ENCODE measurements at regions not wholly inside any gene's neighbourhood (a gene's known extent, or its start where the extent isn't known, plus 50 kb on each side); places are given as distances from the start of the nearest gene placed in this dataset.
A peak's percentile ranks its signal among the peaks of the same experiment; 100 is the strongest.

GRCh38 chr6:63410435-63411426, 90.9 kb upstream of the LGSN start:
- DNase-seq (ENCODE audit: low read depth in 4 of 6, low spot score in 6 of 6) = no peak
- Histone ChIP-seq H3K4me1 (ENCODE audit: control insufficient read depth, insufficient read depth, low read length) (no peaks in the 10 kb centered on the region), H3K36me3 (ENCODE audit: control insufficient read depth, insufficient read depth, low read length) (no peaks in the 10 kb centered on the region), H3K9me3 (ENCODE audit: control insufficient read depth, insufficient read depth, low read length) (no peaks in the 10 kb centered on the region), H3K27ac (ENCODE audit: low read depth, low read length) (no peak overlapping the region), H3K4me3 (ENCODE audit: low read depth, low read length) (no peak overlapping the region), H3K27me3 (ENCODE audit: control insufficient read depth, insufficient read depth, low read length) (no peaks in the 10 kb centered on the region)
- WGBS (ENCODE audit: insufficient coverage) = 83% methylated on average over 1 of the region's 6 CpGs

- H3K27me3 ChIP-seq (ENCODE audit: control insufficient read depth, insufficient read depth, low read length) = no peaks in the 10 kb centered on the region
- H3K4me3 ChIP-seq (ENCODE audit: low read depth, low read length) = no peak overlapping the region
- H3K4me1 ChIP-seq (ENCODE audit: control insufficient read depth, insufficient read depth, low read length) = no peaks in the 10 kb centered on the region
- WGBS (ENCODE audit: insufficient coverage) = no CpG with 5 or more reads among the region's 4 CpGs
- no peak overlapping the region for H3K27ac ChIP-seq (ENCODE audit: low read depth, low read length)
- H3K9me3 ChIP-seq (ENCODE audit: control insufficient read depth, insufficient read depth, low read length) = no peaks in the 10 kb centered on the region
- H3K36me3 ChIP-seq (ENCODE audit: control insufficient read depth, insufficient read depth, low read length) = no peaks in the 10 kb centered on the region
- no peak for DNase-seq (ENCODE audit: low read depth in 4 of 6, low spot score in 6 of 6)
Measured at GRCh38 chr6:63415286-63415685, 95.5 kb upstream of the LGSN start.

- 0% methylated on average over 1 of the region's 1 CpG for WGBS (ENCODE audit: insufficient coverage)
- H3K4me3 ChIP-seq (ENCODE audit: low read depth, low read length) = no peak overlapping the region
- no peaks in the 10 kb centered on the region for H3K4me1 ChIP-seq (ENCODE audit: control insufficient read depth, insufficient read depth, low read length)
- no peaks in the 10 kb centered on the region for H3K27me3 ChIP-seq (ENCODE audit: control insufficient read depth, insufficient read depth, low read length)
- H3K27ac ChIP-seq (ENCODE audit: low read depth, low read length) = no peak overlapping the region
- no peaks in the 10 kb centered on the region for H3K9me3 ChIP-seq (ENCODE audit: control insufficient read depth, insufficient read depth, low read length)
- no peaks in the 10 kb centered on the region for H3K36me3 ChIP-seq (ENCODE audit: control insufficient read depth, insufficient read depth, low read length)
- peak in 1 of 6 donors; percentile 2 for DNase-seq (ENCODE audit: low read depth in 4 of 6, low spot score in 6 of 6)
Measured at GRCh38 chr6:63418741-63419140, 99.0 kb upstream of the LGSN start.

- Histone ChIP-seq H3K27me3 (ENCODE audit: control insufficient read depth, insufficient read depth, low read length) (no peaks in the 10 kb centered on the region), H3K36me3 (ENCODE audit: control insufficient read depth, insufficient read depth, low read length) (no peaks in the 10 kb centered on the region), H3K27ac (ENCODE audit: low read depth, low read length) (no peak overlapping the region), H3K4me3 (ENCODE audit: low read depth, low read length) (no peak overlapping the region), H3K4me1 (ENCODE audit: control insufficient read depth, insufficient read depth, low read length) (no peaks in the 10 kb centered on the region), H3K9me3 (ENCODE audit: control insufficient read depth, insufficient read depth, low read length) (no peaks in the 10 kb centered on the region)
- WGBS (ENCODE audit: insufficient coverage) = no CpG with 5 or more reads among the region's 1 CpG
- no peak for DNase-seq (ENCODE audit: low read depth in 4 of 6, low spot score in 6 of 6)
Measured at GRCh38 chr6:63424636-63425035, 104.9 kb upstream of the LGSN start.

GRCh38 chr6:63425493-63425892, 105.7 kb upstream of the LGSN start:
- Histone ChIP-seq H3K4me3 (ENCODE audit: low read depth, low read length) (no peak overlapping the region), H3K27ac (ENCODE audit: low read depth, low read length) (no peak overlapping the region), H3K9me3 (ENCODE audit: control insufficient read depth, insufficient read depth, low read length) (no peaks in the 10 kb centered on the region), H3K36me3 (ENCODE audit: control insufficient read depth, insufficient read depth, low read length) (no peaks in the 10 kb centered on the region), H3K4me1 (ENCODE audit: control insufficient read depth, insufficient read depth, low read length) (no peaks in the 10 kb centered on the region), H3K27me3 (ENCODE audit: control insufficient read depth, insufficient read depth, low read length) (no peaks in the 10 kb centered on the region)
- 93% methylated on average over 2 of the region's 2 CpGs for WGBS (ENCODE audit: insufficient coverage)
- no peak for DNase-seq (ENCODE audit: low read depth in 4 of 6, low spot score in 6 of 6)

- Histone ChIP-seq H3K9me3 (ENCODE audit: control insufficient read depth, insufficient read depth, low read length) (no peaks in the 10 kb centered on the region), H3K27ac (ENCODE audit: low read depth, low read length) (no peak overlapping the region), H3K4me1 (ENCODE audit: control insufficient read depth, insufficient read depth, low read length) (no peaks in the 10 kb centered on the region), H3K27me3 (ENCODE audit: control insufficient read depth, insufficient read depth, low read length) (no peaks in the 10 kb centered on the region), H3K36me3 (ENCODE audit: control insufficient read depth, insufficient read depth, low read length) (no peaks in the 10 kb centered on the region), H3K4me3 (ENCODE audit: low read depth, low read length) (no peak overlapping the region)
- DNase-seq (ENCODE audit: low read depth in 4 of 6, low spot score in 6 of 6) = no peak
- 80% methylated on average over 1 of the region's 3 CpGs for whole genome bisulfite sequencing (ENCODE audit: insufficient coverage)
Measured at GRCh38 chr6:63426844-63427243, 107.1 kb upstream of the LGSN start.

- Histone ChIP-seq H3K36me3 (ENCODE audit: control insufficient read depth, insufficient read depth, low read length) (no peaks in the 10 kb centered on the region), H3K27me3 (ENCODE audit: control insufficient read depth, insufficient read depth, low read length) (no peaks in the 10 kb centered on the region)
- no CpG with 5 or more reads among the region's 2 CpGs for WGBS (ENCODE audit: insufficient coverage)
Measured at GRCh38 chr6:63427951-63428350, 108.2 kb upstream of the LGSN start.

GRCh38 chr6:63430985-63431519, 111.3 kb upstream of the LGSN start:
- no peaks in the 10 kb centered on the region for H3K4me1 ChIP-seq (ENCODE audit: control insufficient read depth, insufficient read depth, low read length)
- H3K9me3 ChIP-seq (ENCODE audit: control insufficient read depth, insufficient read depth, low read length) = no peaks in the 10 kb centered on the region
- H3K27ac ChIP-seq (ENCODE audit: low read depth, low read length) = no peak overlapping the region
- no peak for DNase-seq (ENCODE audit: low read depth in 4 of 6, low spot score in 6 of 6)
- H3K27me3 ChIP-seq (ENCODE audit: control insufficient read depth, insufficient read depth, low read length) = no peaks in the 10 kb centered on the region
- no peaks in the 10 kb centered on the region for H3K36me3 ChIP-seq (ENCODE audit: control insufficient read depth, insufficient read depth, low read length)
- WGBS (ENCODE audit: insufficient coverage) = 86% methylated on average over 1 of the region's 2 CpGs
- no peak overlapping the region for H3K4me3 ChIP-seq (ENCODE audit: low read depth, low read length)

More at GRCh38 chr6:63427951-63428350, 108.2 kb upstream of the LGSN start:
- no peak overlapping the region for H3K27ac ChIP-seq (ENCODE audit: low read depth, low read length)
- no peak for DNase-seq (ENCODE audit: low read depth in 4 of 6, low spot score in 6 of 6)
- no peak overlapping the region for H3K4me3 ChIP-seq (ENCODE audit: low read depth, low read length)
- no peaks in the 10 kb centered on the region for H3K9me3 ChIP-seq (ENCODE audit: control insufficient read depth, insufficient read depth, low read length)
- H3K4me1 ChIP-seq (ENCODE audit: control insufficient read depth, insufficient read depth, low read length) = no peaks in the 10 kb centered on the region

- no peak overlapping the region for H3K27ac ChIP-seq (ENCODE audit: low read depth, low read length)
- no peak for DNase-seq (ENCODE audit: low read depth in 4 of 6, low spot score in 6 of 6)
- H3K36me3 ChIP-seq (ENCODE audit: control insufficient read depth, insufficient read depth, low read length) = no peaks in the 10 kb centered on the region
- H3K4me3 ChIP-seq (ENCODE audit: low read depth, low read length) = no peak overlapping the region
- H3K9me3 ChIP-seq (ENCODE audit: control insufficient read depth, insufficient read depth, low read length) = no peaks in the 10 kb centered on the region
- H3K4me1 ChIP-seq (ENCODE audit: control insufficient read depth, insufficient read depth, low read length) = no peaks in the 10 kb centered on the region
- 100% methylated on average over 1 of the region's 3 CpGs for WGBS (ENCODE audit: insufficient coverage)
- no peaks in the 10 kb centered on the region for H3K27me3 ChIP-seq (ENCODE audit: control insufficient read depth, insufficient read depth, low read length)
Measured at GRCh38 chr6:63434943-63435342, 115.2 kb upstream of the LGSN start.

- Histone ChIP-seq H3K27ac (ENCODE audit: low read depth, low read length) (no peak overlapping the region), H3K4me1 (ENCODE audit: control insufficient read depth, insufficient read depth, low read length) (no peaks in the 10 kb centered on the region), H3K9me3 (ENCODE audit: control insufficient read depth, insufficient read depth, low read length) (no peaks in the 10 kb centered on the region), H3K36me3 (ENCODE audit: control insufficient read depth, insufficient read depth, low read length) (no peaks in the 10 kb centered on the region), H3K27me3 (ENCODE audit: control insufficient read depth, insufficient read depth, low read length) (no peaks in the 10 kb centered on the region), H3K4me3 (ENCODE audit: low read depth, low read length) (no peak overlapping the region)
- no CpG with 5 or more reads among the region's 2 CpGs for WGBS (ENCODE audit: insufficient coverage)
- no peak for DNase-seq (ENCODE audit: low read depth in 4 of 6, low spot score in 6 of 6)
Measured at GRCh38 chr6:63436356-63436755, 116.6 kb upstream of the LGSN start.
